Left renal pelvis (tissue), 4 donors: ENCODE measurements at regions not wholly inside any gene's neighbourhood (a gene's known extent, or its start where the extent isn't known, plus 50 kb on each side); places are given as distances from the start of the nearest gene placed in this dataset.

Source experiments
- DNase-seq, 4 donors: peaks; one replicate each; pipeline ENCODE4 v3.0.0-alpha.2; 2013; ENCODE audit warnings: low read depth in 4 of 4, low spot score in 3 of 4

DNA sequence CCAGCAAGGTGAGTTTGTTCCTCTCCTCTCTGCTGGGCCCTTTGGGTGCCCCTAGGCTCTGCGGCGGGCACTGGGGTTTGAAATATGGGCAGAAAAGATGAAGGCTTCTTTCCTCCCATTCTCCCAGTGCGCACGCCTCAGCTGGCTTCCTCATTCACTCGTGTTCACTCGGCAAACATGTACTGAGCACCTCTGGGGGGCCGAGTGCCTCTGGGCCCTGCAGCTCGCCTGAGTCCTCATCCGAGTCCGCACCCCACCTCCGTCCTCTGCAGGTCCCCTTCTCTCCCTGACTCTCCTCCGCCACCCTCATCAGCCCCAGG lies 98.5 kb upstream of the RUNX3 start:
- DNase-seq, result no peak

DNA sequence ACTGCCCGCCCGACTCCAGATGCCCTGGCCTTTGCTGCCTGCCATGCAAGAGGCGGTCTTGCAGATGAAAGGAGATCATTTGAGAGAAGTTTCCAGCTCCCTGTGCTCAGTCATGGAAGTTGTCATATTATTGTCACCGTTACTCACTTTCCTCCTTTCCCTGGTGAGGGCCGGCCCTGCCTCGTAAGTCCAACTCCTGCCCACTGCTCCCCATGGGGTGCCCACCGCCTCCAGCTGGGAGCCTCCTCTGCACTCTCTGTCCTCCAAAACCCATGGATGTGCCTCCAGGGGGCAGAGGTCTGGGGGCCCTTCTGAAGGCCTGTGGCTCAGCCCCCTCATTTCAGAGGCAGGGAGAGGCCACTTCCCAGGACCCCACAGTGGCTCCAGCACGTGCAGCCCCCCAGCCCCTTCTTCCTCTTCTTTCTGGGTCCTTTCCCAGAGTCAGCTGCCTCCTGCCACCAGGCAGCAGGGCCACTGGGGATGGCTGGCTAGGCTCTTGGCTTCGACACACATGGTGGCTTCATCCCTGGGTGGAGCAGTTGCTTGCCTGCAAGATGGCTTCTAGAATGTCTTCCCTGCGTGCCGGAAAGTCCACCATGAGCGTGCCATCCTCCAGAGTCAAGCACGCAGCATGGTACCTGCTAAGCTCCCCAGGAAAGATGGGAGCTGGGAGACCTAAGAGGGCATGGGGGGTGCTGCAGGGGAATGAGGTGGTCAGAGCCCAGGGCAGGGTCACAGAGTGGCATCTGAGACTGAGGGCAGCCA lies 97.9 kb upstream of the RUNX3 start:
- no peak for DNase-seq

DNA sequence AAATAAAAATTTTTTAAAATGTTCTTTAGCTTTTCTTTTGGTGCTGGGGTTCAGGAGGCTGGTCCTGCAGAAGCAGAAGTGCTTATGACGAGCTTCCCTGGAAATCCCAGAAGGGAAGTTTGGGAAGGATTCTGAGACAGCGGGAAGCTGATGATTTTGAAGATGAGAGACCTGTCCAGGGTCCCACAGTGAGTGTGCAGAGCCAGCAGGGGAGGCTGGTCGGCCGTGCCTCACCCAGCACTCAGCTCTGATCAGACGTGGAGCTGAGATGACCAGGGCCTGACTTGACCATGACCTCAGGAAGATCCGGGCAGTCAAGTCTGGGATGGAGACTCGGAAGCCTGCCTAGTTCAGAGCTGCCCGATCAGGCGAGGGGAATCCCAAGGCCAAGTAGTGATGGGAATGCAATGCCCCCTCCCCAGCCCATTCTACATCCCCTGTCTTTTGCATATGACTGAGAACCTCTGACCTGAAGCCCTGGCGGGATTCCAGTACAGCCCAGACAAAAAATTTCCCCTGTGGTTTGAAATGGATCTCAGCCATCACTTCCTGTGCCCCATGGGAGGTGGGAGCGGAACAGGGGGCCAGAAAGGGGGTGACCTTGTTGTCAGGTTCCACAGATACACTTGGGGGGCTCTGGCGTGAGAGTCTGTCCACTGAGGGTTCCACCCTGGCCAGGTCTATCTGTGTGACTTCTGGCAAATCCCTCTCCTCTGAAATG lies 96.8 kb upstream of the RUNX3 start:
- no peak for DNase-seq

DNA sequence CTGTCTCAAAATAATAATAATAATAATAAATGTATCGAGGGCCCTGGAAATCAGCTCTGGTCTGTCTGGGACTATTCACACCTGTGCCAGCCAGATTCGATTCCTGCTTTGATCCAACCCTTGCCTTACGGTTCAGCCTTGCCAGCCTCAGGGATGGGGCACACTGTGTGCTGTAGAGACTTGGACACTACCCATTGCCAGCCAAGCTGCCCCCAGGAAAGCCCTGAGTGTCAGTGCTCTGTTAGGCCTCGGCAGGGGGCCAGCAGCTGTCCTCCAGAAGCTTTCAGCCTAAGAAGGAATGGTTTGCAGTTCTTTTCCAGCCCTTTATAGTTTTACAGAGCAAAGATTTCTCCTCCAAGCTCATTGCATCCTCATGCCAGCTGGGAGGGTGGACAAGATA lies 96.2 kb upstream of the RUNX3 start:
- DNase-seq, result no peak

DNA sequence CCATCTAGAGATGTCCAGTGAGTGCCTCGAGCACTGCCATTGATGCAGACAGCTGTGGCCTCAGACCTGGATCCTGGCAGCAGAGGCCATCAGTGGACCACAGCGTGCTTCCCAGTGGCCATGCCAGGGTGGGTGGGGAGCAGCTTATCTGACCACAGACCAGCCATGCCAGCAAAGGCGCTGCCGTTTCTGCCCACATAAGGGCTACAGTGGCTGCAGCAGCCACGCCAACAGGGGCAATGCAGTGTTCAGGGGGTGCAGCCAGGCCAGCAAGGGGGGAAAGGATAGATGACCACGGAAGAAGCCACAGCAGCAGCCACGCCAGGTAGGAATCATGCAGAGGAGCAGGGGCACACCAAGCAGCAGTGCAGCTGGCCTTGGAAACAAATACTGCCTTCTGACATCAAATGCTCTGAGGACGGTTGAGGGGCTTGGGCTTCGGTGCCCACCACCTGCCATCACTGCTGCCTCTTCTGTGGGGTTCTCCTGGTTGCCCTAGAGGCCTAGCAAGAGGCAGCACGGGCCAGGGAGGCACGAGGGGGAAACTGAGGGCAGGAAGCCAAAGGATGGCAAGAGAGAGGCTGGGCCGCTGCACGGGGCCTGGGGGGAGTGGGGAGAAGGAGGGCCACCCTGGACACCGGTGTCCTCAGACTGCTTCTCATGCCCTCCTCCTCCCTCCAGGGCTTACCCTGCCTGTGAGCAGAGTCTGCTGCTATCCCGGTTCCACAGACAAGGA lies 94.7 kb upstream of the RUNX3 start:
- DNase-seq, result no peak

DNA sequence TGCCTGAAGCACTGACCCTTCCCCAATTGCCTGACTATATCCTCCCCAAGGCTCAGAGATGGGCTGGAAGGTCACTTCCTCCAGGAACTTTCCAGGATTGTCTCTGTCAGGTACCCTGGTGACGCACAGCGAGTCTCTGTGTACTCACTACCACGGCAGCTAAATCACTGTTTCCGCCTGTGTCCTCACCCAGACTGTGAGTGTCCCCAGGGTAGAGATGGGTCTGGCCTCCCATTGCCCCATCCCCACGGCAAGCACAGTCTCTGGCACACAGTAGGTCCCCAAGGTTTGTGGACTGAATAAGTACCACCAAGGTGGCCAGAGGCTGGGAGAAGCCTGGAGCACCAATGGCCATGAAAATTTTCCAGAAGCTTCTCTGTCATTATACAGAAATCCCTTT lies 93.8 kb upstream of the RUNX3 start:
- no peak for DNase-seq

DNA sequence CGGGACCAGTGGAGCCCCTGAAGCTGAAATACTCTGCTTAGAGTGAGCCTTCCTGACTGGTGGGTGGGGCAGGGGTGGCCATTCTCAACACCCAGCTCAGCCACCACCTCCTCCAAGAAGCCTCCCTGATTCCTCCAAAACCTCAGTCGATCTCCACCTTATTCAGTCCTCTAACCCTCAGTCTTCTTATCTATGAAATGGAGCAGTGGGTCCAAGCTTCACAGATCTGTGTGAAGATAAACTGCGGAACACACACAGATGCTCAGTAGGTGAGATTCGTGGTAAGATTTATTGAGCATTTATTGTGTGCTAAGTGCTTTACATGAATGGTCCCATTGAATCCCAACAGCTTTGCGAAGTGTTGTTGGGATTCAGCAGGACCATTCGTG lies 93.1 kb upstream of the RUNX3 start:
- DNase-seq, result no peak

DNA sequence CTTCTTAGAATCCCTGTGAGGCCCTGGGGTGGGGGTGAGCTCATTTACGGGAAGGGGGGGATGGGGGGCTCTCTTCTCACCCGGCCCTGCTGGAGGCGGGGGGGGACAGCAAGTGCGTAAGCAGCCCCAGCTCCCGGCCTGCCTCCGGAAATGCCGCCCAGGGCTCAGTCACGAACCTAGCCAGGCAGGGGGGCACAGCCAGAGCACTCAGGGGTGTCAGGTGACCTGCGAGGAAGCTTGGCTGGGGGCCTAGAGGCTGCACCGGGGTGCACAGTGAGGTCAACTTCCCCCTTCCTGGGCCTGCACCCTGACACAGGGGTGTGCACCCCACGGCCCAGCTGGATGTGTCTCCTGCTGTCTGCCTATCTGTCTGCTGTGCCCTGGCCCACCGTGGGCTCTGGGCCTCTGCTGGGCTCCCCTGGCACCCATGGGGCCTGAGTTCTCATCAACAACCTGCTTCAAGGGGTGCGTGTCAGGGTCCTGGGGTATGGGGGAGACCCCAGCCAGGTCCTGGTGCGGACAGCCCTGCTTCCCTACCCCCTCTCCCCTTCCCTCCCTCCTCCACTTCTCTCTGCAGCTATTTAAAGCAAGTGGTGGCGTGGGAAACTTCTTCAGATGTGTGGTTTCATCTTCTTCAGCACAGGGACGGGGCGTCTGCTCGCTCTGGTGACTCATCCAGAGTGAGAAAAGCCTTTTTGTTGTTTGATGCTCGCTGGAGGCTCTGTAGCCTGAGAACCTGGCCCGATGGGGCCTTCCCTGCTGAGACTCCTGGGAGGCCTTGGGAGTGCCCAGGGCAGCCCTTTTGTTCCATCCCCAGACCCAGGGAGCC lies 92.5 kb upstream of the RUNX3 start:
- no peak for DNase-seq

DNA sequence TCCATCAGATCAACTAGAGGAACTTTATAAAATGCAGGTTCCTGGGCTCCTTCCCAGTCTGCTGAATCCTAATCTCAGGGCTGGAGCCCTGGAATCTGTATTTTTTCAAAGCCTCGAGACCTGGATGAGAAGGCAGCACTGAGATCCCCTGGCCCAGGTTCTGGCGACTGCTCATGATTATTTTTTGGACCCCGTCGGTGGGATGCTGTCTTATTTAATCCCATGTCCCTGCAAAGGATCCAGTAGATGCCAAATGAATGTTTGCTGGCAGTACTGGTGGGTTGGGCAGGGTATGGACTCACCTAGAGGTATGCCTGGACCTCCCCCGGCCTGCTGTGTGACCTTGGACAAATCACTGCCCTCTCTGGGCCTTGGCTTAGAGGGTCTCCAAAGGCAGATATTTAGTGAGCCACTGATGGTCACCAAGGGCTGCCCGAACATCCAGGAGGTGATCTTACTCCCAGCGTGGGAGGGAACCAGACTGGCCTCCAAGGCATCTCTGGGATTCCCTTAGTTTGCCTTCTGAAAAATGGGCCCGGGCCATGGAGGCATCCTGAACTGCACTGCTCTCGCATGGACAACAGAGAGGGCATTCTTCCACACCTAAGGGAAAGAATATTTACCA lies 91.6 kb upstream of the RUNX3 start:
- DNase-seq, result no peak

DNA sequence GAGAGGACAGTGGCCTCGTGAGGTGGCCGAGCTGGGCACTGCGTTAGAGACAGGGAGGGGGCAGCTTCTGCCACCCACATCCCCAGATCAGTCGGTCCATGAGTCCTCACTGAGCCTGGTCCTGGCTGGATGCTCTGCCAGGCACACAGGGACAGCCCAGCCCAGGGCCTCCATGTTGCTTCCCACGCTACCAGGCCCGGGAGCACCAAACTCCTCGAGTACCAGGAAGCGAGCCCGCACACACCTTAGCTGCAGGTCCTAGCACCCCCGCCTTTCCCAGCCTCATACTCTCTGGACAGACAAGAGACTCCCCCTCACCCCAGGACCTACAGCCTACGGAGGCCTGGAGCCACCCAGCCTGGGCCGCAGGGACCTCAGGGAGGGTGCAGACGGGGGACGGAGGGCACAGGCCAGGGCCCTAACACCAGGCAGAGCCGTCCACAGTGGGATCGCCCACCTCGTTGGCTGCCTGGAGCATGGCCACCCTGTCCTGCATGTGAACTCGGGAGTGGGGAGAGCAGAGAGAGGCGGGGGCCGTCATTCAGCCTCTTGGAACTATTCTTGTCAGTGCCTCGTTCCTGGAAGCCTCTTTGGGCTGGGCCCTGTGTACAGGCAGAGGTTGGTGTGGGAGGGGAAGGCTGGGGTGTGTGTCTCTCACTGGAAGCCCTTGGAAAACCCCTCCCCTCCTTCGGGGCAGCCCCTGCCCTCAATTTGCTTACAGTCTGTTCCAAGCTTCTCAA lies 90.9 kb upstream of the RUNX3 start:
- DNase-seq, result no peak

DNA sequence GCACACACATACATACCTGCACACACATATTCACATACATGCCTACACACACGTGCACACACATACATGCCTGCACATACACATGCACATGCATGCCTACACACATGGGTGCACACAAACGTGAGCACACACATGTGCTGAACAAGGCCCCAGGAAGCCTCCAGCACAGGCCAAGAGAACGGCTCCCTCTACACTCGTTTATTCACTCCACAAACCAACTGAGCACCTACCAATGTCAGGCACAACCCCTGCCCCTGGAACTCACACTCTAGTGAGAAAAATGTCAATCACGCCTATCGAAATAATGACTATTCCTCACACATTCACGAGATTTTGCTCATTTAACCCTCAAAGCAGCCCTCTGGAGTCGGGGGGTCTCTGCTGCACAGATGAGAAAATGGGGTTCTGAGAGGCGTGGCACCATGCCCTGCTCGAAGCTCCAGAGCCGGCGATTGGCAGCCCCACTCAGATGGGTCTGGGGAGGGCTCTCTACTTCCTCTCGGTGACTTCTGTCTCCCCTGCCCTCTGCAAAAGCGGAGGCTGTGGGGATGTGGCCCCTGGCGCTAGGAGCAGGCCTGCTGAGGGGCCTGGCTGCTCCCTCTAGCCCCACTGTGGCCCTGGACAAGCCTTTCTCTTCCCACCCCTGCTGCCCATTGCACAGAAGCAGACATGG lies 90.2 kb upstream of the RUNX3 start:
- DNase-seq, result no peak

DNA sequence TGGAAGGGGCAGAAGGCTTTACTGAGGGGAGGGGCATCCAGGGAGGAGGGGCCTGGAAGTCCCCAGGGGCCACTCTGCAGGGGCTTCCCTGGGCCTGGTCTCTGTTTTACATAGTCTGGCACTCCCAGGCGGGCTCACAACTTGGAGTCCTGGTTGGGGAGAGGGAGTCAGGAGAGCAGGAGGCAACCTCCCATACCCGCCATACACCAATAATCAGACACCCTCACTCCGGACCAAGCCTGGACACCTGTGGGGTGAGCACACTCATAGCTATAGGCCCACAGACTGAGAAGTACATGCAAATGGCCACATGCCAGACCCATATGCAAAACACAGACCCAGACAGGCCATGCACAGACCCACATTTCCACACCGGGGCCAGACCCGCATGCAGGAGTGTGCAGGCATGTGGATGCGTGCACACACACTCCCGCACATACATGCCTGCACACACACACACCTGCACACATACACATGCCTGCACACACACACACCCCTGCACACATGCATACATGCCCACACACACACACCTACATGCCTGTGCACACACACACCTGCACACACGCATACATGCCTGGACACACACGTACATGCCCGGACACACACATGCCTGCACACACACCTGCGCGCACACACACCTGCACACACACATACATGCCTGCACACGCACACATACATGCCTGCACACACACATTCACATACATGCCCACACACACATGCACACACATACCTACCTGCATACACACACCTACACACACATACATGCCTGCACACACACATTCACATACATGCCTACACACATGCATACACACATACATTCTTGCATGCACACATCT lies 89.5 kb upstream of the RUNX3 start:
- DNase-seq, result no peak

DNA sequence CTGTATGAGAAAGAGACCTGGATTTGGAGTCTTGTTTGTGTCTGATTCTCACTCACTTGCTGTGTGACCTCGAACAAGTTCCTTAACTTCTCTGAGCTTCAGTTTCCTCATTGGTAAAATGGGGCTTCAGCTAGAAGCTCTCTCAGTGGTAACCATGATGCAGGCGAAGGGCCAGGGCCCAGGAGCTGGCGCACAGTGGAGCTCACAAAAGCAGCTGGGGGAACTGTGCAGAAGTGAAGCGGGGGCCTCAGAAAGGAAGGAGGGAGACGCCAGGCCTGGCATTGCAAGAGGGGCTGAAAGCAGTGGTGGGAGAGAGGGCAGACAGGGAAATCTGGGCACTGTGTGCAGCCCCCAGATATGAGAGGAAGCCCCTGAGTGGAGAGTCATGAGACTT lies 88.9 kb upstream of the RUNX3 start:
- no peak for DNase-seq

DNA sequence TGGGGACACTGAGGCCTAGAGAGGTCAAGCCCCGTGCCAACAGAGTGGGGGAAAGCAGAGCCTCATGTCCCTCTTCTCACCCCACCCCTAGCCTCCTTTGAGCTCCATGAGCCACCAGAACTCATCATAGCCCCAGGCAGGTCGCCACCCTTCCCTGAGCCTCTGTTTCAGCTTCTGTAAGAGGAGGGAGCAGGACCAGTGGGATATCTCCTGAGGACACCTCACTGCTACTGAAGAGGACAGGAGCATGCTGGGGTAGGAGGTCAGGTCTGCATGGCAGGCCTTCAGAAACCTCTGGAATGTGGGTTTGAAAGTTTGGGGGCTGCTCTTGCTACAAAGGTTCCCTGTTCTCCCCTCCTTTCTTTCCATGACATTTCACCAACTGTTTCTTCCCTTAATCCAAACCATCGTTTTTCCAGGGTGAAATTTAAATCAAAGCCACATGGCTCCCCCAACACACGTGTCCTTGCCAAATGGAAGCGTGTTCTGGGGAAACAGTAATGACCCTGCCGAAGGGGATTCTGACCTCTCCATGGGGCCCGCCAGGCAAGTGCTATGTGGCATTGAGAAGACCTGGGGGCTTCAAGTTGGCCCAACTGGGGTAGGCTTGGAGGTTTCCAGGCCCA lies 88.1 kb upstream of the RUNX3 start:
- no peak for DNase-seq

DNA sequence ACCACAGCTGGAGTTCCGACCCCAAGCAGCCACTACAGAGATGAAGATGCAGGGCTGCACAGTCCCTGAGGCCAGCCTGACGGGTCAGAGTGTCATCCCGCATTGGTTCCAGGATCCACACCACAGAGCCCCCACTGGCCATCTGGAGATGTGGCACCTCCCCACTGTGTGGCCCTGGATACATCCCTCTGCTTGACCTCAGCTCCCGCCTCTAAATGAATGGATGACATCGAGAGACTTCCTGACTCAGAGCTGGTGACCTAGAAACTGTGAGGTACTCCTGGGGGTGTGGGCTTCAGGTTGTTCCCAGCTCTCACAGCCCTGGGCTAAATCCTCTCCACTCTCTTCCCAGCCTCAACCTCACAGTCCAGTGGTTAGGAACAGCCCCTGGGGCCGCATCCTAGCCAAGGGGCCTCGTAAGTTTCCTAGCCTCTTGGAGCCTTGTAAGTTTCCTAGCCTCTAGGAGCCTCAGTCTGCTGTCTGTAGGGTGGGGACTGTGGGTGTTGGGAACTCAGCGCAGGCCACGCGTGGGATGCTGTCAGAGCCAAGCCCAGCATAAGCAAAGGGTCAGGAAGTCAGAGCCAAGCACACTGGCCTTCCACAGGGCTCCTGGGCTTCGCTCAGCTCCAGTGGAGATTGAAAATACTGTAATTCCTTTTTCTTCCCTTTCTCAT lies 87.5 kb upstream of the RUNX3 start:
- no peak for DNase-seq

DNA sequence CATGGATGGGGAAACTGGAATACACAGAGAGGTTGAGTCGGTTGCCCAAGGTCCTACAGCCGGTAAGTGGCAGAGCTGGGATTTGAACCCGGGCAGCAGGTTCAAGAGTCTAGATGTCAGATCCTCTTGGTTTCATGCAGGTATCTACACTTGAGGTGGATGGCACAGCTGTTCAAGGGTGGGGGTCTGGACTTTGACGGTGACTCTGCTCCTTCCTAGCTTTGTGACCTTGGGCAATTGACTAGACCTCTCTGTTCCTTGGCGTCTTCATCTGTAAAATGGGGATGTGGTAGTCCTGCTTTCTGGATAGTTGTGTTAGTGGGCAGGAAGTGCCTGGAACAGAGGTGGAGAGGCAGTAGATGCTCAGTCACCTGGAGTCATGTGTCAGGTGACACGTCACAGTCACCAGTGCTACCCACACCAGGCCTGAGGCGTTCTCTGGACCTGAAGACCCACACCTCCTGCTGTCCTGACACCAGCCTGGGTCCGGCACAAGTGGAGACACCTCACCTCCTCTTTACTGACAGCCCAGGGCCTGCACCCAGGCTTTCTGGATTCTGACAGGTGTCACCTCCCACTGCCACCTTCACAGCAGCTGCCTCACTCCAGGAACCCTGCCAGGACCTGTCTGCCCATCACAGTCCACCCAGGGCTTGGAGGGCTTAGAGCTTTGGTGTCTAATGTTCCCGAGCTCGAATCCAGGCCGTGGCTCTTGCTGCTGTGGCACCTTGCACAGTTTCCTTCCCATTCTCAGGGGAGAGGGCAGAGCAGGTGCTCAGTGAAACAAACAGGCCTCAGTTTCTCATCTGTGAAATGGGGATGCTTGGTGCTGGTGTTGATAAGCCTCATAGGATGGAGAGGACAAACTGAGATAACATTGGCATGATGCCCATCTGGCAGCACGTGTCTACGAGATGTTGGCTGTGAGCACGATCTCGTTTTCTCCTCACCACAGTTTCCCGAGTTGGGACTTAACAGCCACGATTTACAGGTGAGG lies 83.2 kb upstream of the RUNX3 start:
- DNase-seq, result no peak
